Endodermal cell (in vitro differentiated cells): ENCODE measurements at regions not wholly inside any gene's neighbourhood (a gene's known extent, or its start where the extent isn't known, plus 50 kb on each side); places are given as distances from the start of the nearest gene placed in this dataset.
"Not testable (repeated sequence)": the region's sequence is repeated elsewhere in the genome, so short reads cannot be mapped to it uniquely, and the experiment has no call there.

ENCODE experiments used
- DNase-seq: peaks from one replicate; pipeline ENCODE4 v3.0.0-alpha.2; 2017
- H3K27ac ChIP-seq: 2 replicates; pipeline ENCODE4 v1.5.1; 2013; ENCODE audit warnings: mild to moderate bottlenecking, low read depth, low read length, moderate library complexity
- H3K27me3 ChIP-seq: 2 replicates; pipeline ENCODE4 v1.6.1; 2013; ENCODE audit warnings: mild to moderate bottlenecking, low read length, moderate library complexity; ENCODE audit not compliant: insufficient read depth, control insufficient read depth, poor library complexity, severe bottlenecking
- H3K36me3 ChIP-seq: 2 replicates; pipeline ENCODE4 v1.7.0; 2013; ENCODE audit warnings: mild to moderate bottlenecking, low read length, moderate library complexity; ENCODE audit not compliant: control insufficient read depth, insufficient read depth
- H3K4me1 ChIP-seq: one replicate; pipeline ENCODE4 v1.7.0; 2013; ENCODE audit warnings: low read length; ENCODE audit not compliant: control insufficient read depth, insufficient read depth
- H3K4me3 ChIP-seq: 2 replicates; pipeline ENCODE4 v1.5.1; 2013; ENCODE audit warnings: mild to moderate bottlenecking, low read length, moderate library complexity
- H3K9ac ChIP-seq: 2 replicates; pipeline ENCODE4 v1.6.1; 2013; ENCODE audit warnings: mild to moderate bottlenecking, low read length, moderate library complexity; ENCODE audit not compliant: poor library complexity, severe bottlenecking; ENCODE audit errors: extremely low read depth
- H3K9me3 ChIP-seq: 2 replicates; pipeline ENCODE4 v1.6.1; 2013; ENCODE audit warnings: mild to moderate bottlenecking, low read length, moderate library complexity; ENCODE audit not compliant: control insufficient read depth
- H3K27ac Mint-ChIP-seq: 2 replicates; pipeline ENCODE4 v1.8.0; 2020; ENCODE audit warnings: mixed read lengths
- H3K27me3 Mint-ChIP-seq: 2 replicates; pipeline ENCODE4 v1.8.0; 2021; ENCODE audit warnings: mild to moderate bottlenecking, mixed read lengths; ENCODE audit not compliant: insufficient read depth
- H3K36me3 Mint-ChIP-seq: 2 replicates; pipeline ENCODE4 v1.8.0; 2020; ENCODE audit warnings: low read depth, mixed read lengths
- H3K4me1 Mint-ChIP-seq: 2 replicates; pipeline ENCODE4 v1.8.0; 2020; ENCODE audit warnings: mixed read lengths
- H3K4me3 Mint-ChIP-seq: 2 replicates; pipeline ENCODE4 v1.8.0; 2020; ENCODE audit warnings: mild to moderate bottlenecking, moderate library complexity, mixed read lengths
- H3K9me3 Mint-ChIP-seq: 2 replicates; pipeline ENCODE4 v1.8.0; 2020; ENCODE audit warnings: mild to moderate bottlenecking, mixed read lengths
- CTCF ChIP-seq: fragments of 200-600 bp; sonication (generic); conservative IDR thresholded peaks from 2 replicates; pipeline ENCODE4 v1.5.0; 2021; ENCODE audit warnings: antibody characterized with exemption, mild to moderate bottlenecking
- WGBS, 2 experiments: methylation state at CpG; one replicate each; pipeline versions ENCODE4 v1.1.5 to v1.1.7; 2013; ENCODE audit warnings: missing lambda C conversion rate in 2 of 2, mixed read lengths in 1 of 2; ENCODE audit not compliant: insufficient coverage in 1 of 2, insufficient read length in 1 of 2; 5-methylcytosine and 5-hydroxymethylcytosine counted together

GRCh38 chr2:168328421-168328820, 81.0 kb upstream of the STK39 start:
- peak; percentile 62 for TF ChIP-seq CTCF
- peak; percentile 59 for DNase-seq
- no peak overlapping the region for H3K27ac ChIP-seq
- Mint-ChIP-seq H3K27ac (no peak overlapping the region), H3K27me3 (no peaks in the 10 kb centered on the region), H3K9me3 (peaks cover 24% of the 10 kb centered on the region), H3K36me3 (peaks cover 1% of the 10 kb centered on the region), H3K4me1 (no peaks in the 10 kb centered on the region), H3K4me3 (no peak overlapping the region)
- no peaks in the 10 kb centered on the region for H3K27me3 ChIP-seq
- no peak overlapping the region for H3K4me3 ChIP-seq
- 81 to 90% methylated on average over 2 of the region's 2 CpGs for WGBS, 2 experiments
- H3K9me3 ChIP-seq = peaks cover 18% of the 10 kb centered on the region
- H3K4me1 ChIP-seq = no peaks in the 10 kb centered on the region
- no peaks in the 10 kb centered on the region for H3K36me3 ChIP-seq
- no peak overlapping the region for H3K9ac ChIP-seq

DNA sequence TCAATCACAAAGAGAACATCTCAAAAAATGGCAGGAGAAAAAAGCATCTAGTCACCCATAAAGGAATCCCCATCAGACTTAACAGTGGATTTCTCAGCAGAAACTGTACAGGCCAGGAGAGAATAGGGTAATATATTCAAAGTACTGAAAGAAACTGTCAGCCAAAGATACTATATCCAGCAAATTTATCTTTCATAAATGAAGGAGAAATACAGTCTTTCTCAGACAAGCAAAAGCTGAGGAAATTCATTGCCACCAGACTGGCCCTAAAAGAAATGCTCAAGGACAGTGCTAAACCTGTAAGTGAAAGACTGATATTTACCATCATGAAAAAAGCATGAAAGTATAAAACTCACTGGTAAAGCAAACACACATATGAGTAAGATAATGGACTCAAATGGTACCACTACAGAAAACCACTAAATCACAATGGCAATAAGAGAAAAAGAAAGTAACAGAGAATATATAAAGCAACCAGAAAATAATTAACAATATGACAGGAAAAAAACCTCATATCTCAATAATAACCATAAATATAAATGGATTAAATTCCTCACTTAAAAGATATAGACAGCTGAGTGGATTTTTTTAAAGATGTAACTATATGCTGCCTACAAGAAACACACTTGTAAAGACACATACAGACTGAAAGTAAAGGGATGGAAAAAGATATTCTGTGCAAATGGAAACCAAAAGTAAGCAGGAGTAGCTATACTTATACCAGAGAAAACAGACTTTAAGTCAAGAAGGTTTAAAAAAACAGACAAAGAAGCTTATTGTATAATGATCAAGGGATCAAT, 83.4 kb upstream of the STK39 start:
- Histone ChIP-seq H3K9ac (no peak overlapping the region), H3K9me3 (peaks cover 21% of the 10 kb centered on the region), H3K36me3 (no peaks in the 10 kb centered on the region), H3K4me3 (no peak overlapping the region), H3K27me3 (no peaks in the 10 kb centered on the region), H3K27ac (no peak overlapping the region), H3K4me1 (no peaks in the 10 kb centered on the region)
- Mint-ChIP-seq H3K4me1 (no peaks in the 10 kb centered on the region), H3K9me3 (peaks cover 24% of the 10 kb centered on the region), H3K27me3 (no peaks in the 10 kb centered on the region), H3K36me3 (peaks cover 1% of the 10 kb centered on the region), H3K27ac (no peak overlapping the region), H3K4me3 (no peak overlapping the region)
- DNase-seq = no peak
- TF ChIP-seq CTCF = no peak

- H3K27ac ChIP-seq, DNase-seq, H3K36me3 Mint-ChIP-seq, H3K27me3 ChIP-seq, H3K4me1 ChIP-seq, H3K4me1 Mint-ChIP-seq, H3K9ac ChIP-seq, H3K36me3 ChIP-seq, H3K27me3 Mint-ChIP-seq, H3K4me3 Mint-ChIP-seq, H3K4me3 ChIP-seq, H3K27ac Mint-ChIP-seq: not testable (repeated sequence)
- peaks cover 20% of the 10 kb centered on the region for H3K9me3 ChIP-seq
- WGBS, 2 experiments = 96 to 100% methylated on average over 6 to 8 of the region's 8 CpGs
- H3K9me3 Mint-ChIP-seq = peaks cover 24% of the 10 kb centered on the region
Measured at GRCh38 chr2:168335254-168335653, 87.9 kb upstream of the STK39 start.
